ENCODE measurements at regions not wholly inside any gene's neighbourhood (a gene's known extent, or its start where the extent isn't known, plus 50 kb on each side); places are given as distances from the start of the nearest gene placed in this dataset.

DNA sequence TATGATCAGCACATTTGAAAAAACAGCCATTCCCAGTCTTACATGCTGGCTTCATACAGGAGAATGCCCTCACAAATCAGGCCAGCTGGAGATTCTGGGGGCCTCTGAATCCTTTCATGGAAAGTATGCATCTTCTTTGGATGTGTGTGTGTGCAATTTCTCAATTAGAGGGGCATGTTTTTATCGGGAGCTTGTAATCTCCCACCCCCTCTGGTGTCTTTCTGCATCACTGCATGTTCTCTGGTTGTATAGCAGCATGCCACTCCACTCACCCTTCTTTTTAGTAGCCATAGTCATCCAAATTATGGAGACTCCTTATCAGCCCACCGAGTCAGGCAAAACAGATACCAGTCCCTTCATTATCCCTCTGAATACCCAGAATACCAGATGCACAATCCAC, 282.2 kb upstream of the SLIT2 start:
- FAIRE-seq: no peak
- TF ChIP-seq POLR2AphosphoS5 (IDR thresholded peaks at IDR 0.05; ENCODE audit: low read depth, low read length): no peak
- no peak for TF ChIP-seq POLR2A (IDR thresholded peaks at IDR 0.05; ENCODE audit: low read depth, low read length)
- no peak for TF ChIP-seq TAF1 (IDR thresholded peaks at IDR 0.05; ENCODE audit: borderline replicate concordance, low read depth, low read length)

GRCh38 chr4:19961091-19961490, 290.6 kb upstream of the SLIT2 start:
- no peak for TF ChIP-seq TAF1 (IDR thresholded peaks at IDR 0.05; ENCODE audit: borderline replicate concordance, low read depth, low read length)
- DNase-seq (ENCODE audit: insufficient read length): no peak
- FAIRE-seq: no peak

More for the DNA sequence above, 282.2 kb upstream of the SLIT2 start:
- DNase-seq (ENCODE audit: insufficient read length): no peak

DNA sequence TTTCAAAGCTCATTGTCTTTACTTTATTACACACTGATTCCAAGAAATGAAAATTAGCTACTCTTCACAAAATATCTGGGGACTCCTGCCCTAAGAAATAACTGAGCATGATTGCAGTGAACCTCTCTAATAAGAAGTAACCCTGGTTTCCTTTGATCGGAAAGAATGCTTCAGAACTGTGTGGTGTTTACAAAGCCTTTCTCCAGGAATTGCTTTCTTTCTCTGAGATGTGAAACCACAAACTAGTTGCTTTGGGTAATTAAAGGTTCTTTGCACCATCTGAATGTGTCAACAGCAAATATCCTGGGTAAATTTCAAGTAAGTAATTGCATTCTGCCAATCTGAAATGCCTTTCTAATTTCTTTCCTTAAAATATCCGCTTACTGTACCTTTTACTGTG, 292.9 kb upstream of the SLIT2 start:
- TF ChIP-seq POLR2AphosphoS5 (IDR thresholded peaks at IDR 0.05; ENCODE audit: low read depth, low read length): no peak
- TF ChIP-seq POLR2A (IDR thresholded peaks at IDR 0.05; ENCODE audit: low read depth, low read length): no peak
- TF ChIP-seq TAF1 (IDR thresholded peaks at IDR 0.05; ENCODE audit: borderline replicate concordance, low read depth, low read length): no peak
- FAIRE-seq (no peak), DNase-seq (ENCODE audit: insufficient read length) (no peak)

DNA sequence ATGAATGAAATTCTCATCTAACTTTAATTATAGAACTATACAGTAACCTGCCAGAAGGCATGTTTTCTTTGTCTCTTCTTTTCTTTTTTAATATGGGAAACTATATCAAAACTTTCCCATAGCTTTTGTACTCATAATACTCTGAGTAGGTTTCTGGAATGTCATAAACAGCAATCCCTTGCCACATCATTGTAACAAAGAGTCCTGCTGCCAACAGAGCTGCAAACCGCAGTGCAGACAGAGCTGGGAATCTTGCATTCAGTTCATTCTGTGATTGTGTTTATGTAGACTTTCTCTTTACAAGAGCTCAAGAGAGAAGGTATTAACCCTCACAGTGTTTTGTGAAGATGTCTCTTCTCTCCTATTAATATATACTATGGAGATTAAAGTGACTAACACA, 304.4 kb upstream of the SLIT2 start:
- TF ChIP-seq POLR2AphosphoS5 (IDR thresholded peaks at IDR 0.05; ENCODE audit: low read depth, low read length): no peak
- FAIRE-seq: no peak

GRCh38 chr4:19945979-19946380, 305.7 kb upstream of the SLIT2 start:
- no peak for DNase-seq (ENCODE audit: insufficient read length)
- FAIRE-seq: no peak

More for the DNA sequence above, 304.4 kb upstream of the SLIT2 start:
- DNase-seq (ENCODE audit: insufficient read length): no peak

DNA sequence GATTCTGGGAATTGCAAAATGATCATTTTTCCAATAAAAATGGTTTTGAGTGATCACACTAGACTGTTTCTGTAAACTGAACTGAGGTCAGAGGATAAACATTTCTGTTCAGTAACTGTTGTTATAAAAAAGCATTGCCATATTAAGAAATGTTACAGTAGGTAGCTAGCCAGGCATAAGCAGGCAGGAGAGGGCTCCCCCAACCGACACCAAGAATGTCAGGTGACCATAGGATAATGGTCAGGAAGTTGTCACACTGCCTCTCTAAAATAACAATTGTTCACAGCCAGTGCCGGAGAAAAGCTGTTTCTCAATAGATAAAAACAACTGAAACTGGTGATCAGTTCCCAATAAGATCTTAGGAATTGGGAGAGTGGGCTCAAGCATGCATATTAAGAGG, 306.2 kb upstream of the SLIT2 start:
- DNase-seq (ENCODE audit: insufficient read length) (no peak), FAIRE-seq (no peak)
- TF ChIP-seq POLR2AphosphoS5 (IDR thresholded peaks at IDR 0.05; ENCODE audit: low read depth, low read length): no peak
- TF ChIP-seq POLR2A (IDR thresholded peaks at IDR 0.05; ENCODE audit: low read depth, low read length): no peak
- TF ChIP-seq TAF1 (IDR thresholded peaks at IDR 0.05; ENCODE audit: borderline replicate concordance, low read depth, low read length): no peak

More at GRCh38 chr4:19945979-19946380, 305.7 kb upstream of the SLIT2 start:
- no peak for TF ChIP-seq POLR2A (IDR thresholded peaks at IDR 0.05; ENCODE audit: low read depth, low read length)
- no peak for TF ChIP-seq TAF1 (IDR thresholded peaks at IDR 0.05; ENCODE audit: borderline replicate concordance, low read depth, low read length)
- no peak for TF ChIP-seq POLR2AphosphoS5 (IDR thresholded peaks at IDR 0.05; ENCODE audit: low read depth, low read length)

GRCh38 chr4:19944806-19945205, 306.9 kb upstream of the SLIT2 start:
- FAIRE-seq (no peak), DNase-seq (ENCODE audit: insufficient read length) (no peak)
- TF ChIP-seq TAF1 (IDR thresholded peaks at IDR 0.05; ENCODE audit: borderline replicate concordance, low read depth, low read length): no peak
- TF ChIP-seq POLR2AphosphoS5 (IDR thresholded peaks at IDR 0.05; ENCODE audit: low read depth, low read length): no peak
- TF ChIP-seq POLR2A (IDR thresholded peaks at IDR 0.05; ENCODE audit: low read depth, low read length): no peak

GRCh38 chr4:19944251-19944650, 307.5 kb upstream of the SLIT2 start:
- FAIRE-seq: no peak
- DNase-seq (ENCODE audit: insufficient read length): no peak

GRCh38 chr4:19941434-19941833, 310.3 kb upstream of the SLIT2 start:
- DNase-seq (ENCODE audit: insufficient read length) (no peak), FAIRE-seq (no peak)
- TF ChIP-seq POLR2A (IDR thresholded peaks at IDR 0.05; ENCODE audit: low read depth, low read length) (no peak), TAF1 (IDR thresholded peaks at IDR 0.05; ENCODE audit: borderline replicate concordance, low read depth, low read length) (no peak), POLR2AphosphoS5 (IDR thresholded peaks at IDR 0.05; ENCODE audit: low read depth, low read length) (no peak)

More at GRCh38 chr4:19944251-19944650, 307.5 kb upstream of the SLIT2 start:
- no peak for TF ChIP-seq POLR2A (IDR thresholded peaks at IDR 0.05; ENCODE audit: low read depth, low read length)
- no peak for TF ChIP-seq POLR2AphosphoS5 (IDR thresholded peaks at IDR 0.05; ENCODE audit: low read depth, low read length)
- TF ChIP-seq TAF1 (IDR thresholded peaks at IDR 0.05; ENCODE audit: borderline replicate concordance, low read depth, low read length): no peak

- TF ChIP-seq POLR2A (IDR thresholded peaks at IDR 0.05; ENCODE audit: low read depth, low read length) (no peak), POLR2AphosphoS5 (IDR thresholded peaks at IDR 0.05; ENCODE audit: low read depth, low read length) (no peak), TAF1 (IDR thresholded peaks at IDR 0.05; ENCODE audit: borderline replicate concordance, low read depth, low read length) (no peak)
- DNase-seq (ENCODE audit: insufficient read length): no peak
- no peak for FAIRE-seq
Measured at GRCh38 chr4:19940861-19941260, 310.8 kb upstream of the SLIT2 start.

GRCh38 chr4:19936476-19936875, 315.2 kb upstream of the SLIT2 start:
- TF ChIP-seq TAF1 (IDR thresholded peaks at IDR 0.05; ENCODE audit: borderline replicate concordance, low read depth, low read length) (no peak), POLR2A (IDR thresholded peaks at IDR 0.05; ENCODE audit: low read depth, low read length) (no peak), POLR2AphosphoS5 (IDR thresholded peaks at IDR 0.05; ENCODE audit: low read depth, low read length) (no peak)
- no peak for DNase-seq (ENCODE audit: insufficient read length)
- no peak for FAIRE-seq

DNA sequence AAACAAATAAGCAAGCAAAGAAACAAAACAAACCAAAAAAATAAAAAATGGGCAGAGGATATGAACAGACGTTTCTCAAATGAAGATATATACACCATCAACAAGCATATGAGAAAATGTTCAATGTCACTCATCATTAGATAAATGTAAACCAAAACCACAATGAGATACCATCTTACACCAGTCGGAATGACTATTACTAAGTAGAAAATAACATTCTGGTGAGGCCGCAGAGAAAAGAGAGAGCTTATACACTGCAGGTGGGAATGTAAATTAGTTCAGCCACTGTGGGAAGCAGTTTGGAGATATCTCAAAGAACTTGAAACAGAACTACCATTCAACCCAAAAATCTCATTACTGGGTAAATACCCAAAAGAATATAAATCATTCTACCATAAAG, 321.0 kb upstream of the SLIT2 start:
- DNase-seq (ENCODE audit: insufficient read length) (no peak), FAIRE-seq (no peak)
- TF ChIP-seq POLR2A (IDR thresholded peaks at IDR 0.05; ENCODE audit: low read depth, low read length): no peak
- no peak for TF ChIP-seq POLR2AphosphoS5 (IDR thresholded peaks at IDR 0.05; ENCODE audit: low read depth, low read length)
- TF ChIP-seq TAF1 (IDR thresholded peaks at IDR 0.05; ENCODE audit: borderline replicate concordance, low read depth, low read length): no peak

GRCh38 chr4:19927381-19927780, 324.3 kb upstream of the SLIT2 start:
- no peak for FAIRE-seq
- no peak for TF ChIP-seq POLR2AphosphoS5 (IDR thresholded peaks at IDR 0.05; ENCODE audit: low read depth, low read length)
- no peak for TF ChIP-seq TAF1 (IDR thresholded peaks at IDR 0.05; ENCODE audit: borderline replicate concordance, low read depth, low read length)
- TF ChIP-seq POLR2A (IDR thresholded peaks at IDR 0.05; ENCODE audit: low read depth, low read length): no peak
- no peak for DNase-seq (ENCODE audit: insufficient read length)
